CD4-positive, alpha-beta T cell (primary cell): ENCODE measurements at regions not wholly inside any gene's neighbourhood (a gene's known extent, or its start where the extent isn't known, plus 50 kb on each side); places are given as distances from the start of the nearest gene placed in this dataset.
A peak's percentile ranks its signal among the peaks of the same experiment; 100 is the strongest.

Source experiments
- ATAC-seq: fragments of 200-7000 bp; cut with Tn5 transposase; one replicate; pipeline ENCODE4 v1.10.0; 2022; ENCODE audit warnings: mild to moderate bottlenecking; ENCODE audit not compliant: poor library complexity
- CTCF ChIA-PET: fragments of 350-600 bp; sonication (Branson Sonifier 250); formaldehyde crosslinking; loops from one replicate; lab custom pipeline; 2021; ENCODE audit warnings: antibody characterized with exemption, inconsistent platforms; lab: Charles Lee
- POLR2A ChIA-PET: fragments of 350-600 bp; sonication (Branson Sonifier 250); formaldehyde crosslinking; loops from one replicate; lab custom pipeline; 2021; ENCODE audit warnings: antibody characterized with exemption, inconsistent platforms; lab: Charles Lee
- DNase-seq, 14 experiments: peaks; one replicate each; pipeline ENCODE4 v3.0.0-alpha.2; 2013 to 2020; ENCODE audit warnings: mixed read lengths in 2 of 14
- H3K27ac ChIP-seq, 2 donors: one replicate each; pipeline versions ENCODE4 v1.5.1 to v1.7.0; 2013; ENCODE audit warnings: low read length in 2 of 2, low read depth in 1 of 2, mild to moderate bottlenecking in 1 of 2
- H3K27me3 ChIP-seq, 2 experiments: 1 replicate in 1 of 2; 2 replicates in 1 of 2; pipeline versions ENCODE4 v1.6.1 to v1.7.0; 2013; ENCODE audit warnings: low read length in 2 of 2, control low read depth in 1 of 2, mild to moderate bottlenecking in 1 of 2, moderate library complexity in 1 of 2; ENCODE audit not compliant: insufficient read depth in 2 of 2, control insufficient read depth in 1 of 2
- H3K36me3 ChIP-seq: one replicate; pipeline ENCODE4 v1.6.1; 2013; ENCODE audit warnings: low read length, control low read depth; ENCODE audit not compliant: insufficient read depth
- H3K4me1 ChIP-seq: one replicate; pipeline ENCODE4 v1.6.1; 2013; ENCODE audit warnings: low read length, control low read depth; ENCODE audit not compliant: insufficient read depth
- H3K4me3 ChIP-seq: one replicate; pipeline ENCODE4 v1.5.1; 2013; ENCODE audit warnings: mild to moderate bottlenecking, low read length, moderate library complexity
- H3K9me3 ChIP-seq, 2 experiments: 1 replicate in 1 of 2; 2 replicates in 1 of 2; pipeline versions ENCODE4 v1.6.1 to v1.7.0; 2013; ENCODE audit warnings: low read length in 2 of 2, mild to moderate bottlenecking in 2 of 2, control low read depth in 1 of 2, moderate library complexity in 1 of 2; ENCODE audit not compliant: control insufficient read depth in 1 of 2, insufficient read depth in 1 of 2
- H3K27ac Mint-ChIP-seq: one replicate; pipeline ENCODE4 v1.8.0; 2020; ENCODE audit warnings: mixed read lengths
- H3K27me3 Mint-ChIP-seq: one replicate; pipeline ENCODE4 v1.8.0; 2021; ENCODE audit warnings: mixed read lengths
- H3K36me3 Mint-ChIP-seq: one replicate; pipeline ENCODE4 v1.8.0; 2021; ENCODE audit warnings: low read depth, mixed read lengths
- H3K4me1 Mint-ChIP-seq: one replicate; pipeline ENCODE4 v1.8.0; 2021; ENCODE audit warnings: low read depth, mixed read lengths
- H3K4me3 Mint-ChIP-seq: one replicate; pipeline ENCODE4 v1.8.0; 2020; ENCODE audit warnings: mild to moderate bottlenecking, mixed read lengths
- H3K9me3 Mint-ChIP-seq: one replicate; pipeline ENCODE4 v1.8.0; 2020; ENCODE audit warnings: mixed read lengths
- intact Hi-C, 2 experiments: fragments of 100-400 bp; cut with DNase I in 1 of 2; cut with micrococcal nuclease in 1 of 2; formaldehyde crosslinking; loops; one replicate each; pipeline versions ENCODE4 v1.15.1 to v1.9.0; 2023 to 2025; cut with DNase I, micrococcal nuclease
- TF ChIP-seq, protein P1 (sequence below): fragments of 200-600 bp; IDR thresholded peaks from one replicate; pipeline ENCODE4 v1.8.0; 2022; ENCODE audit warnings: antibody characterized with exemption, mild to moderate bottlenecking

DNA sequence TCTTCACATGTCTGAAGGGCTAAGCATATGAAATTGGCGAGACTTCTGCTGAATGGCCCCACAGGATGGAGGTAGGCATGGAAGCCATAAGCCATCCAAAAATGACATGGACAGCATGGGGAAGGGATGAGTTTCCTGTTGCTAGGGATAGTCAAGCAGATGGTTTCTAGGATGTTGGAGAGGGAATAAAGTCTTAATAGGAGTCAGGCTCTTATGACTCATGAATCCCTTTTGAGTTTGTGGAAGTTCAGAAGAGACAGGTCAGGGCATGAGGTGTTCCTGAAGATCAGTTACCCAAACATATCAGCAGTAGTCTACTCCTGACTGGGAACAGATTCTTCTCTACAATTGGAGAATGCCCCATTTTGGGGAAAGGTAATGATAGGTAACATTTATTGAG, 243.9 kb downstream of the REEP3 start:
- no peaks in the 10 kb centered on the region for H3K9me3 ChIP-seq
- no peak overlapping the region for H3K4me3 Mint-ChIP-seq
- no peaks in the 10 kb centered on the region for H3K36me3 Mint-ChIP-seq
- H3K36me3 ChIP-seq = no peaks in the 10 kb centered on the region
- peaks cover 3 to 4% of the 10 kb centered on the region in 2 experiments for H3K27me3 ChIP-seq
- no peaks in the 10 kb centered on the region for H3K9me3 Mint-ChIP-seq
- TF ChIP-seq, protein P1, sequence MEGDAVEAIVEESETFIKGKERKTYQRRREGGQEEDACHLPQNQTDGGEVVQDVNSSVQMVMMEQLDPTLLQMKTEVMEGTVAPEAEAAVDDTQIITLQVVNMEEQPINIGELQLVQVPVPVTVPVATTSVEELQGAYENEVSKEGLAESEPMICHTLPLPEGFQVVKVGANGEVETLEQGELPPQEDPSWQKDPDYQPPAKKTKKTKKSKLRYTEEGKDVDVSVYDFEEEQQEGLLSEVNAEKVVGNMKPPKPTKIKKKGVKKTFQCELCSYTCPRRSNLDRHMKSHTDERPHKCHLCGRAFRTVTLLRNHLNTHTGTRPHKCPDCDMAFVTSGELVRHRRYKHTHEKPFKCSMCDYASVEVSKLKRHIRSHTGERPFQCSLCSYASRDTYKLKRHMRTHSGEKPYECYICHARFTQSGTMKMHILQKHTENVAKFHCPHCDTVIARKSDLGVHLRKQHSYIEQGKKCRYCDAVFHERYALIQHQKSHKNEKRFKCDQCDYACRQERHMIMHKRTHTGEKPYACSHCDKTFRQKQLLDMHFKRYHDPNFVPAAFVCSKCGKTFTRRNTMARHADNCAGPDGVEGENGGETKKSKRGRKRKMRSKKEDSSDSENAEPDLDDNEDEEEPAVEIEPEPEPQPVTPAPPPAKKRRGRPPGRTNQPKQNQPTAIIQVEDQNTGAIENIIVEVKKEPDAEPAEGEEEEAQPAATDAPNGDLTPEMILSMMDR = no peak
- ChIA-PET CTCF (no interaction called here), POLR2A (no interaction called here)
- H3K4me3 ChIP-seq = no peak overlapping the region
- intact Hi-C loops = no loop called here
- H3K27ac ChIP-seq = no peak overlapping the region
- ATAC-seq = no peak
- DNase-seq = no peak
- H3K4me1 ChIP-seq = no peaks in the 10 kb centered on the region
- H3K27me3 Mint-ChIP-seq = no peaks in the 10 kb centered on the region
- H3K4me1 Mint-ChIP-seq = no peaks in the 10 kb centered on the region
- no peak overlapping the region for H3K27ac Mint-ChIP-seq

DNA sequence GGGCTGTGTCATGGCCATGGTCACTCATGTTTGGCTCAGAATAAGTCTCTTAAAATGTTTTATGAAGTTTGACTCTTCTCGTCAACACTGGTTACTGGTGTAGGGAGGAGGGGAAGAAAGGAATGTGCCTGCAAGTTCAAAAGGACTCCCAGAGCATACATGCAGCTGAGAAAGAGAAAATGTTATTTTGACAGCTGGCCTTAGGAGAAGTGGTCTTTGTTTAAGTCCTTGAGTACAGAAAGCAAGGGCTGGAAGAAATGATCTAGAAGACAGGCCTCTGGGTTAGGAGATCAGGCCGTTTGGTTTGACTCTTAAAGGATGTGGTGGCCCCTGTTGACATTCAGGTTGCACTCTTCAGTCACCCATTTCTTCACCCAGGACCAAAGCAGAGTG, 245.5 kb downstream of the REEP3 start:
- peaks cover 0 to 4% of the 10 kb centered on the region in 2 experiments for H3K27me3 ChIP-seq
- H3K36me3 Mint-ChIP-seq = no peaks in the 10 kb centered on the region
- no peaks in the 10 kb centered on the region for H3K36me3 ChIP-seq
- H3K27ac ChIP-seq = no peak overlapping the region
- ChIA-PET CTCF (no interaction called here), POLR2A (no interaction called here)
- H3K9me3 Mint-ChIP-seq = no peaks in the 10 kb centered on the region
- no peak overlapping the region for H3K4me3 Mint-ChIP-seq
- H3K27ac Mint-ChIP-seq = no peak overlapping the region
- no peaks in the 10 kb centered on the region for H3K4me1 ChIP-seq
- H3K9me3 ChIP-seq = no peaks in the 10 kb centered on the region
- H3K4me1 Mint-ChIP-seq = no peaks in the 10 kb centered on the region
- no peak overlapping the region for H3K4me3 ChIP-seq
- DNase-seq = no peak
- TF ChIP-seq, protein P1 = no peak
- ATAC-seq = no peak
- intact Hi-C loops = loop anchor here in 1 of 2 experiments (2.0 kb wide), 1 partner anchor 600 kb away; no protein-coding TSS in a partner anchor
- H3K27me3 Mint-ChIP-seq = no peaks in the 10 kb centered on the region

DNA sequence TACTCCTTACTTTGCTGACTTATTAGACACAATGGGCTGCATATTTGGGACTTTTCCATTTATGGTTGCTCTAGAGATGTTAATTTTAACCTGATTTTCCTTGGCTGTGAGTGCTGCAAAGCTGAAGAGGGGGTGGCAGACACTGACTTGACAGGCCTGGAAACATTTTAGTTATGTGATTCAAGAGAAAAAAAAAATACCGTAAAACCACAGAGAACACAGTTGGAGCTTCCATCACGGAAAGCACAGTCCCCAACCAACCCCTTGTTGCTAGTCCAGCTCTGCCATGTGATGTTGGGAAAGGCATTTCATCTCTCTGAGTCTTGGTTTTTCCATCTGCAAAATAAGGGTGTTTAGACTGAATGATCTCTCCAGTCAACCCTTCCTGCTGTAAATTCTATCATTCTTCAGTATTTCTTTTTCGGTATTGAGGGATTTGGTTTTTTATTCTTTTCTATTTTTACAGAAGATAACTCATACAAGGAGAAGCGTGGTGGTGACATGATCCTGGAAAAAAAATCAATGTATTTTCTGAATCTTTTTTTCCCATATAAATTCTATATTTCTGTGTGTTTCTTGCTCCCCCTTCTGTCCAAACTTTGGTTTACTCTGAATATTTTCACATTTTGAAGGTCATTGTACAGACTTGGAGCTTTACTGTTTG, 246.1 kb downstream of the REEP3 start:
- H3K4me1 ChIP-seq = no peaks in the 10 kb centered on the region
- no peaks in the 10 kb centered on the region for H3K4me1 Mint-ChIP-seq
- H3K27ac Mint-ChIP-seq = no peak overlapping the region
- peaks cover 0 to 4% of the 10 kb centered on the region in 2 experiments for H3K27me3 ChIP-seq
- CTCF ChIA-PET = no interaction called here
- DNase-seq = peak in 2 of 14 experiments; percentile 1 to 4
- POLR2A ChIA-PET = no interaction called here
- TF ChIP-seq, protein P1 = no peak
- no peaks in the 10 kb centered on the region for H3K9me3 ChIP-seq
- H3K9me3 Mint-ChIP-seq = no peaks in the 10 kb centered on the region
- no peak overlapping the region for H3K4me3 Mint-ChIP-seq
- no peak for ATAC-seq
- no peaks in the 10 kb centered on the region for H3K27me3 Mint-ChIP-seq
- H3K36me3 ChIP-seq = no peaks in the 10 kb centered on the region
- intact Hi-C loops = loop anchor here in 1 of 2 experiments (2.0 kb wide), 1 partner anchor 600 kb away; no protein-coding TSS in a partner anchor
- H3K4me3 ChIP-seq = no peak overlapping the region
- no peaks in the 10 kb centered on the region for H3K36me3 Mint-ChIP-seq
- H3K27ac ChIP-seq = no peak overlapping the region
